ENCODE measurements at regions not wholly inside any gene's neighbourhood (a gene's known extent, or its start where the extent isn't known, plus 50 kb on each side); places are given as distances from the start of the nearest gene placed in this dataset.

GRCh38 chr1:55589671-55590297 is 374.6 kb upstream of the USP24 start:
- Histone ChIP-seq H3K27ac (ENCODE audit: low read length) (peak overlapping the region; percentile 78), H3K27me3 (ENCODE audit: control insufficient read depth, insufficient read depth, low read length) (no peaks in the 10 kb centered on the region), H3K4me1 (ENCODE audit: control insufficient read depth, insufficient read depth, low read length) (peaks cover 18% of the 10 kb centered on the region), H3K36me3 (ENCODE audit: control insufficient read depth, insufficient read depth, low read length) (no peaks in the 10 kb centered on the region), H3K9me3 (replicated peaks; ENCODE audit: control insufficient read depth, low read depth, low read length) (no peaks in the 10 kb centered on the region), H3K4me3 (ENCODE audit: low read length) (no peak overlapping the region)
- WGBS (ENCODE audit: insufficient coverage), result 40% methylated on average over 2 of the region's 7 CpGs
- peak; percentile 86 for DNase-seq

GRCh38 chr1:55588309-55588708 is 373.1 kb upstream of the USP24 start:
- DNase-seq, result peak; percentile 64
- no peaks in the 10 kb centered on the region for H3K36me3 ChIP-seq (ENCODE audit: control insufficient read depth, insufficient read depth, low read length)
- 100% methylated on average over 1 of the region's 2 CpGs for WGBS (ENCODE audit: insufficient coverage)
- H3K9me3 ChIP-seq (replicated peaks; ENCODE audit: control insufficient read depth, low read depth, low read length), result no peaks in the 10 kb centered on the region
- H3K4me1 ChIP-seq (ENCODE audit: control insufficient read depth, insufficient read depth, low read length), result peaks cover 27% of the 10 kb centered on the region
- no peaks in the 10 kb centered on the region for H3K27me3 ChIP-seq (ENCODE audit: control insufficient read depth, insufficient read depth, low read length)
- H3K4me3 ChIP-seq (ENCODE audit: low read length), result no peak overlapping the region
- H3K27ac ChIP-seq (ENCODE audit: low read length), result peak overlapping the region; percentile 47

GRCh38 chr1:55586771-55587170 is 371.6 kb upstream of the USP24 start:
- Histone ChIP-seq H3K36me3 (ENCODE audit: control insufficient read depth, insufficient read depth, low read length) (no peaks in the 10 kb centered on the region), H3K27ac (ENCODE audit: low read length) (no peak overlapping the region), H3K27me3 (ENCODE audit: control insufficient read depth, insufficient read depth, low read length) (no peaks in the 10 kb centered on the region), H3K4me1 (ENCODE audit: control insufficient read depth, insufficient read depth, low read length) (peaks cover 29% of the 10 kb centered on the region), H3K9me3 (replicated peaks; ENCODE audit: control insufficient read depth, low read depth, low read length) (no peaks in the 10 kb centered on the region), H3K4me3 (ENCODE audit: low read length) (no peak overlapping the region)
- DNase-seq, result no peak
- 100% methylated on average over 2 of the region's 3 CpGs for WGBS (ENCODE audit: insufficient coverage)

- no CpG with 5 or more reads among the region's 3 CpGs for WGBS (ENCODE audit: insufficient coverage)
- H3K9me3 ChIP-seq (replicated peaks; ENCODE audit: control insufficient read depth, low read depth, low read length), result no peaks in the 10 kb centered on the region
- no peaks in the 10 kb centered on the region for H3K27me3 ChIP-seq (ENCODE audit: control insufficient read depth, insufficient read depth, low read length)
- H3K4me3 ChIP-seq (ENCODE audit: low read length), result no peak overlapping the region
- no peak for DNase-seq
- H3K4me1 ChIP-seq (ENCODE audit: control insufficient read depth, insufficient read depth, low read length), result peaks cover 29% of the 10 kb centered on the region
- H3K27ac ChIP-seq (ENCODE audit: low read length), result peak overlapping the region; percentile 56
- no peaks in the 10 kb centered on the region for H3K36me3 ChIP-seq (ENCODE audit: control insufficient read depth, insufficient read depth, low read length)
Observed at GRCh38 chr1:55585402-55585792, 370.2 kb upstream of the USP24 start.

- DNase-seq, result peak; percentile 95
- Histone ChIP-seq H3K27ac (ENCODE audit: low read length) (peak overlapping the region; percentile 69), H3K4me3 (ENCODE audit: low read length) (no peak overlapping the region), H3K9me3 (replicated peaks; ENCODE audit: control insufficient read depth, low read depth, low read length) (no peaks in the 10 kb centered on the region), H3K4me1 (ENCODE audit: control insufficient read depth, insufficient read depth, low read length) (peaks cover 25% of the 10 kb centered on the region), H3K27me3 (ENCODE audit: control insufficient read depth, insufficient read depth, low read length) (no peaks in the 10 kb centered on the region), H3K36me3 (ENCODE audit: control insufficient read depth, insufficient read depth, low read length) (no peaks in the 10 kb centered on the region)
- 7% methylated on average over 1 of the region's 2 CpGs for WGBS (ENCODE audit: insufficient coverage)
Observed at GRCh38 chr1:55584526-55585401, 369.6 kb upstream of the USP24 start.

GRCh38 chr1:55582084-55582483 is 366.9 kb upstream of the USP24 start:
- DNase-seq, result no peak
- Histone ChIP-seq H3K4me1 (ENCODE audit: control insufficient read depth, insufficient read depth, low read length) (peaks cover 18% of the 10 kb centered on the region), H3K4me3 (ENCODE audit: low read length) (no peak overlapping the region), H3K27ac (ENCODE audit: low read length) (no peak overlapping the region), H3K9me3 (replicated peaks; ENCODE audit: control insufficient read depth, low read depth, low read length) (no peaks in the 10 kb centered on the region), H3K27me3 (ENCODE audit: control insufficient read depth, insufficient read depth, low read length) (no peaks in the 10 kb centered on the region), H3K36me3 (ENCODE audit: control insufficient read depth, insufficient read depth, low read length) (no peaks in the 10 kb centered on the region)
- 84% methylated on average over 2 of the region's 4 CpGs for WGBS (ENCODE audit: insufficient coverage)

GRCh38 chr1:55580845-55581332 is 365.7 kb upstream of the USP24 start:
- Histone ChIP-seq H3K27ac (ENCODE audit: low read length) (no peak overlapping the region), H3K4me3 (ENCODE audit: low read length) (no peak overlapping the region), H3K36me3 (ENCODE audit: control insufficient read depth, insufficient read depth, low read length) (no peaks in the 10 kb centered on the region), H3K9me3 (replicated peaks; ENCODE audit: control insufficient read depth, low read depth, low read length) (no peaks in the 10 kb centered on the region), H3K4me1 (ENCODE audit: control insufficient read depth, insufficient read depth, low read length) (peaks cover 21% of the 10 kb centered on the region), H3K27me3 (ENCODE audit: control insufficient read depth, insufficient read depth, low read length) (no peaks in the 10 kb centered on the region)
- DNase-seq, result no peak
- WGBS (ENCODE audit: insufficient coverage), result no CpG with 5 or more reads among the region's 3 CpGs

GRCh38 chr1:55579332-55580001 is 364.3 kb upstream of the USP24 start:
- H3K27me3 ChIP-seq (ENCODE audit: control insufficient read depth, insufficient read depth, low read length), result no peaks in the 10 kb centered on the region
- DNase-seq, result no peak
- H3K27ac ChIP-seq (ENCODE audit: low read length), result no peak overlapping the region
- 87% methylated on average over 2 of the region's 3 CpGs for WGBS (ENCODE audit: insufficient coverage)
- H3K4me3 ChIP-seq (ENCODE audit: low read length), result no peak overlapping the region
- no peaks in the 10 kb centered on the region for H3K36me3 ChIP-seq (ENCODE audit: control insufficient read depth, insufficient read depth, low read length)
- H3K4me1 ChIP-seq (ENCODE audit: control insufficient read depth, insufficient read depth, low read length), result peaks cover 19% of the 10 kb centered on the region
- H3K9me3 ChIP-seq (replicated peaks; ENCODE audit: control insufficient read depth, low read depth, low read length), result no peaks in the 10 kb centered on the region

GRCh38 chr1:55578646-55579045 is 363.5 kb upstream of the USP24 start:
- no peaks in the 10 kb centered on the region for H3K36me3 ChIP-seq (ENCODE audit: control insufficient read depth, insufficient read depth, low read length)
- DNase-seq, result no peak
- no peaks in the 10 kb centered on the region for H3K27me3 ChIP-seq (ENCODE audit: control insufficient read depth, insufficient read depth, low read length)
- peaks cover 14% of the 10 kb centered on the region for H3K4me1 ChIP-seq (ENCODE audit: control insufficient read depth, insufficient read depth, low read length)
- H3K4me3 ChIP-seq (ENCODE audit: low read length), result no peak overlapping the region
- no peaks in the 10 kb centered on the region for H3K9me3 ChIP-seq (replicated peaks; ENCODE audit: control insufficient read depth, low read depth, low read length)
- H3K27ac ChIP-seq (ENCODE audit: low read length), result no peak overlapping the region
- 100% methylated on average over 1 of the region's 1 CpG for WGBS (ENCODE audit: insufficient coverage)
